ENCODE measurements at regions not wholly inside any gene's neighbourhood (a gene's known extent, or its start where the extent isn't known, plus 50 kb on each side); places are given as distances from the start of the nearest gene placed in this dataset.
A peak's percentile ranks its signal among the peaks of the same experiment; 100 is the strongest.

DNA sequence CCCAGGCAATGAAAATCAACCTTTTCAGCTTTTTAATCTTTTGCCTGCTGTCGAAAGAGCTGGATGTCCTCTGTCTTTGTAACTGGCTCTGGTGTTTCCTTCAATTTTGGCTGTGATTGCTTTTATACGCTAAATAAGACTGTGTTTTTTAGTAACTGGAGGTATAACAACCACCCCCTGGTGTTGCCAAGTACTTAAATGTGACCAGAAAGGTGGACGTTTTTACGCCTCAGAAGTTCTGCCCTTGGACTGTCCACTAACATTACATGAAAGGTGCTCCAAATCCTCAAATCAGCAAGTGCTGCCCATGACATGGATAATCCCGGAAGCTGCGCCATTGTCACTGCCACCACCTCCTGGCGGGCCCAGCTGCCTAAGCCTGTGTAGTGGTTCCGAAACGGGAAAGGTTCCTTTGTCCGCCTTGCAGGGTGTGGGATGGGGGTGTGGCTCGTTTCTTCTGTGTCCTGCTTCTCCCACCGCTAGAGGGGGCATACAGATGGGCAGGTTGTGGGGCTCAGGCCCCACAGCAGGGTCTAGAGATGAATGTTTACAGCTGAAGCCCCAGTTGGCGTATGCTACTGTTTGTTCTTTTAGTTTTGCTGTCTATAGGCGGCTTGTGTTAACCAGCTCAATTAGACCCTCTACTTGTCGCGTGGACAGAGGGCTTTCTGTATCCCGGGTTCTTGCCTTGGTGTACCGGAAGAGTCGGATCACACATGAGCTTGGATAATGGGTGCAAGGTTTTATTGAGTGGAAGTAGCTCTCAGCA, 82.2 kb upstream of the SEPTIN5 start (continued):
- 0 out of 4 replicates have a peak, but pooled peaks of 1 of the 2 experiments have one; percentile 34 for TF ChIP-seq SIN3A (conservative IDR thresholded peaks at IDR 0.05 in 1 of 2, IDR thresholded peaks at IDR 0.05 in 1 of 2; ENCODE audit: low read depth in 1 of 2, low read length in 2 of 2)

Measured in H1 (cell line).